Type B pancreatic cell (in vitro differentiated cells): ENCODE measurements at regions not wholly inside any gene's neighbourhood (a gene's known extent, or its start where the extent isn't known, plus 50 kb on each side); places are given as distances from the start of the nearest gene placed in this dataset.

ENCODE experiments used
- DNase-seq: peaks from one replicate; pipeline ENCODE4 v3.0.0; 2021; ENCODE audit warnings: mixed read lengths; ENCODE audit not compliant: unreplicated experiment; ENCODE audit errors: extremely low spot score
- H3K27ac Mint-ChIP-seq: 2 replicates; pipeline ENCODE4 v1.8.0; 2021; ENCODE audit warnings: mild to moderate bottlenecking, mixed read lengths
- H3K27me3 Mint-ChIP-seq: 2 replicates; pipeline ENCODE4 v1.8.0; 2021; ENCODE audit warnings: mixed read lengths
- H3K36me3 Mint-ChIP-seq: 2 replicates; pipeline ENCODE4 v1.8.0; 2021; ENCODE audit warnings: mixed read lengths
- H3K4me1 Mint-ChIP-seq: one replicate; pipeline ENCODE4 v1.8.0; 2021; ENCODE audit warnings: mixed read lengths; ENCODE audit not compliant: unreplicated experiment
- H3K4me3 Mint-ChIP-seq: 2 replicates; pipeline ENCODE4 v1.8.0; 2021; ENCODE audit warnings: mild to moderate bottlenecking, mixed read lengths
- H3K9me3 Mint-ChIP-seq: 2 replicates; pipeline ENCODE4 v1.8.0; 2021; ENCODE audit warnings: mixed read lengths
- CTCF ChIP-seq: fragments of 200-600 bp; sonication (generic); conservative IDR thresholded peaks from 2 replicates; pipeline ENCODE4 v1.5.0; 2021; ENCODE audit warnings: antibody characterized with exemption, mild to moderate bottlenecking

- no peak overlapping the region for H3K27ac Mint-ChIP-seq
- H3K4me1 Mint-ChIP-seq: no peaks in the 10 kb centered on the region
- DNase-seq: no peak
- H3K4me3 Mint-ChIP-seq: no peak overlapping the region
- H3K27me3 Mint-ChIP-seq: peaks cover 9% of the 10 kb centered on the region
- no peak for TF ChIP-seq CTCF
- no peaks in the 10 kb centered on the region for H3K9me3 Mint-ChIP-seq
- no peaks in the 10 kb centered on the region for H3K36me3 Mint-ChIP-seq
These were observed 212.9 kb upstream of the SOX21 start for GRCh38 chr13:94925263-94925662.

DNA sequence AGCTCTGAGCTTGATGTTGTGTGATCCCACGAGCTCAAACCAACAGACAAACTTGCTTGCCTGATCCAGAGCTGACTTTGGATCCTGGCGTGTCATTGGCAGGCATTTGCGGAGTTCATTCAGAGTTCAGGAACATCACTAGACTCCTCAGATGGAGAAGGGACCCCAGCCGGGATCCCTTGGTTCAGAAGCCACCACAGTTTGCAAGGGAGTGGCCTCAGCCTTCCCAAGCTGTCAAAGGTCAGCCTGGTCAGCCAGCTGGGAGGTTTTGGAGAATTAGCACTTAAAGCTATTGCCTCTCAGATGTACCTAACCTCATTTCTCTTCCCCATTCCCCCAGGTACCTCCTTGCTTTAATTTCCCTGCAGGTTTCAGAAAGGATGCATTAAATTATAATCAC lies 208.8 kb upstream of the SOX21 start:
- TF ChIP-seq CTCF: no peak
- no peak for DNase-seq
- no peak overlapping the region for H3K4me3 Mint-ChIP-seq
- no peaks in the 10 kb centered on the region for H3K36me3 Mint-ChIP-seq
- H3K9me3 Mint-ChIP-seq: no peaks in the 10 kb centered on the region
- H3K4me1 Mint-ChIP-seq: no peaks in the 10 kb centered on the region
- H3K27ac Mint-ChIP-seq: no peak overlapping the region
- peaks cover 4% of the 10 kb centered on the region for H3K27me3 Mint-ChIP-seq

DNA sequence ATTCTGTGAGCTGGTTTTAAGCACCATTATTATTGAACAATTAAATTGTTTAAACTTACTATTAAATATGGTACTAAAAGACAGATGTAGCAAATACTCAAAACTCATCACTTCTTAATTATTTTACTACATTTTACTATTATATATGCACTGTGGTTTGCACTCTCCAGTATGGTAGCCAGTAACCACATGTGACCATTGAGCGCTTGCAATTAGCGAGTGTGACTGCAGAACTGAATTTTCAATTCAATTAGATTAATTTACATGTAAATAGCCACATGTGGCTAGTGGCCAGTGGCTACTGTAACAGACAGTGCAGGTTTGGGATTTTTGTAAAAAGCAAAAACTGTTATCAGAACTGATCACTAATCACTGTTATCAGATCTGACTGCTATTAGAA lies 208.2 kb upstream of the SOX21 start:
- no peak overlapping the region for H3K27ac Mint-ChIP-seq
- no peak overlapping the region for H3K4me3 Mint-ChIP-seq
- H3K27me3 Mint-ChIP-seq: peaks cover 4% of the 10 kb centered on the region
- H3K4me1 Mint-ChIP-seq: no peaks in the 10 kb centered on the region
- no peak for DNase-seq
- TF ChIP-seq CTCF: no peak
- no peaks in the 10 kb centered on the region for H3K9me3 Mint-ChIP-seq
- H3K36me3 Mint-ChIP-seq: no peaks in the 10 kb centered on the region

DNA sequence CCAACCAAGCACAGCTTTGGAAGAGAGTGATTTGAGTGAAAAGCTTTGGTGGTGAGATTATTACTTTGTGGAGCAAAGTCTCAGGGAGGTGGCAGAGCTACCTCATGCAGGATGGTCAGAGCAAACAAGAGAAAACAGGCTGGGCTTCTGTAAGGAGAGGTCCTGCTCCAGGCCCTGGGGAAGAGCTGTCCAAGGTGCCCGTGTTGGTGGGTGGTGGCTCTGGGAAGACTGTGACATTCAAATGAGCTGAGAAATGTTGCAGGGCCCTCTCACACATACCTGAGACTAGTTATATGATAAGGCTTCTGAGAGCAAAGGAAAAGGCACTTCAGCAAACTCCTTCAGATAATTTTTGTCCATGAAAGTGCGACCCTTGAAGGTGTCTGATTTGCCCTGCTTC lies 205.5 kb upstream of the SOX21 start:
- Mint-ChIP-seq H3K27me3 (no peaks in the 10 kb centered on the region), H3K9me3 (no peaks in the 10 kb centered on the region), H3K4me3 (no peak overlapping the region), H3K27ac (no peak overlapping the region), H3K4me1 (no peaks in the 10 kb centered on the region), H3K36me3 (no peaks in the 10 kb centered on the region)
- TF ChIP-seq CTCF: no peak
- no peak for DNase-seq

GRCh38 chr13:94914895-94915294 lies 202.6 kb upstream of the SOX21 start:
- Mint-ChIP-seq H3K4me3 (no peak overlapping the region), H3K4me1 (no peaks in the 10 kb centered on the region), H3K36me3 (no peaks in the 10 kb centered on the region), H3K27me3 (peaks cover 11% of the 10 kb centered on the region), H3K9me3 (no peaks in the 10 kb centered on the region), H3K27ac (no peak overlapping the region)
- no peak for TF ChIP-seq CTCF
- DNase-seq: no peak

- no peaks in the 10 kb centered on the region for H3K36me3 Mint-ChIP-seq
- H3K27ac Mint-ChIP-seq: no peak overlapping the region
- no peaks in the 10 kb centered on the region for H3K4me1 Mint-ChIP-seq
- H3K9me3 Mint-ChIP-seq: no peaks in the 10 kb centered on the region
- peaks cover 17% of the 10 kb centered on the region for H3K27me3 Mint-ChIP-seq
- no peak overlapping the region for H3K4me3 Mint-ChIP-seq
- no peak for TF ChIP-seq CTCF
- DNase-seq: no peak
These were observed 194.3 kb upstream of the SOX21 start for GRCh38 chr13:94906605-94907004.
